Bronchial epithelial cell (primary cell): ENCODE measurements at regions not wholly inside any gene's neighbourhood (a gene's known extent, or its start where the extent isn't known, plus 50 kb on each side); places are given as distances from the start of the nearest gene placed in this dataset.

Source experiments
- DNase-seq: peaks from one replicate; pipeline ENCODE4 v3.0.0-alpha.2; 2010; ENCODE audit warnings: low read depth
- FAIRE-seq: peaks from 2 replicates; lab custom pipeline; 2011; peaks lifted over from hg19 to GRCh38; lab: Jason Lieb, UNC
- H3K27me3 ChIP-seq: 2 replicates; pipeline ENCODE4 v1.5.1; 2011; ENCODE audit warnings: low read length; ENCODE audit not compliant: control insufficient read depth, insufficient read depth
- H3K36me3 ChIP-seq: 2 replicates; pipeline ENCODE4 v1.5.1; 2011; ENCODE audit warnings: low read length; ENCODE audit not compliant: control insufficient read depth, insufficient read depth
- H3K4me3 ChIP-seq: 2 replicates; pipeline ENCODE4 v1.5.1; 2011; ENCODE audit warnings: mild to moderate bottlenecking, low read depth, low read length, control low read depth
- CTCF ChIP-seq: IDR thresholded peaks from 2 replicates; pipeline ENCODE4 v1.5.1; 2011; ENCODE audit warnings: mild to moderate bottlenecking, moderate library complexity, low read length, control low read depth, inconsistent platforms; ENCODE audit not compliant: insufficient read depth, severe bottlenecking

- no peak for DNase-seq
- no peak overlapping the region for H3K4me3 ChIP-seq
- no peak for TF ChIP-seq CTCF
- no peaks in the 10 kb centered on the region for H3K27me3 ChIP-seq
- FAIRE-seq = no peak
- H3K36me3 ChIP-seq = no peaks in the 10 kb centered on the region
These were observed 235.3 kb downstream of the ZNF516 start for GRCh38 chr18:76259711-76260110.

- FAIRE-seq = no peak
- Histone ChIP-seq H3K36me3 (no peaks in the 10 kb centered on the region), H3K4me3 (no peak overlapping the region), H3K27me3 (no peaks in the 10 kb centered on the region)
- no peak for TF ChIP-seq CTCF
- no peak for DNase-seq
These were observed 235.9 kb downstream of the ZNF516 start for GRCh38 chr18:76259096-76259495.

- no peak for FAIRE-seq
These were observed 236.8 kb downstream of the ZNF516 start for GRCh38 chr18:76258209-76258608.

GRCh38 chr18:76255070-76255683 is 239.9 kb downstream of the ZNF516 start:
- TF ChIP-seq CTCF = no peak
- peak; percentile 43 for FAIRE-seq
- no peak overlapping the region for H3K4me3 ChIP-seq
- H3K36me3 ChIP-seq = no peaks in the 10 kb centered on the region
- H3K27me3 ChIP-seq = no peaks in the 10 kb centered on the region
- DNase-seq = no peak

More at GRCh38 chr18:76258209-76258608, 236.8 kb downstream of the ZNF516 start:
- Histone ChIP-seq H3K27me3 (no peaks in the 10 kb centered on the region), H3K4me3 (no peak overlapping the region), H3K36me3 (no peaks in the 10 kb centered on the region)
- TF ChIP-seq CTCF = no peak
- peak; percentile 67 for DNase-seq

GRCh38 chr18:76252880-76253279 is 242.2 kb downstream of the ZNF516 start:
- H3K4me3 ChIP-seq = no peak overlapping the region
- H3K27me3 ChIP-seq = no peaks in the 10 kb centered on the region
- DNase-seq (peak; percentile 28), FAIRE-seq (no peak)
- peak; percentile 47 for TF ChIP-seq CTCF
- H3K36me3 ChIP-seq = no peaks in the 10 kb centered on the region

GRCh38 chr18:76252139-76252538 is 242.9 kb downstream of the ZNF516 start:
- H3K36me3 ChIP-seq = no peaks in the 10 kb centered on the region
- DNase-seq (no peak), FAIRE-seq (no peak)
- no peak overlapping the region for H3K4me3 ChIP-seq
- no peak for TF ChIP-seq CTCF
- H3K27me3 ChIP-seq = no peaks in the 10 kb centered on the region
